SK-N-SH treated with all-trans-retinoic acid at 6 μM for 48 hours (cell line): ENCODE measurements at regions not wholly inside any gene's neighbourhood (a gene's known extent, or its start where the extent isn't known, plus 50 kb on each side); places are given as distances from the start of the nearest gene placed in this dataset.

Experiments
- ATAC-seq: fragments of 200-7000 bp; cut with Tn5 transposase; 3 replicates; pipeline ENCODE4 v1.9.1; 2020; ENCODE audit warnings: mild to moderate bottlenecking, moderate library complexity
- BACH2 ChIP-seq: fragments of 250-450 bp; sonication (Bioruptor Pico); IDR thresholded peaks from 2 replicates; pipeline ENCODE4 v1.9.0; 2021; ENCODE audit warnings: mild to moderate bottlenecking, borderline replicate concordance
- CREB5 ChIP-seq: fragments of 250-450 bp; sonication (Bioruptor Pico); IDR thresholded peaks from 2 replicates; pipeline ENCODE4 v1.5.1; 2020; ENCODE audit warnings: low read depth, mild to moderate bottlenecking, moderate library complexity
- ESRRG ChIP-seq: fragments of 250-450 bp; sonication (Bioruptor Pico); IDR thresholded peaks from 2 replicates; pipeline ENCODE4 v1.6.1; 2021; ENCODE audit warnings: mild to moderate bottlenecking
- GLIS3 ChIP-seq: fragments of 250-450 bp; sonication (Bioruptor Pico); IDR thresholded peaks from 2 replicates; pipeline ENCODE4 v1.5.0; 2020; ENCODE audit warnings: mild to moderate bottlenecking, moderate library complexity
- ISL1 ChIP-seq: fragments of 250-450 bp; sonication (Bioruptor Pico); IDR thresholded peaks from 2 replicates; pipeline ENCODE4 v2.1.2; 2022; ENCODE audit warnings: mild to moderate bottlenecking, moderate library complexity
- PATZ1 ChIP-seq: fragments of 250-450 bp; sonication (Bioruptor Pico); IDR thresholded peaks from 2 replicates; pipeline ENCODE4 v1.8.0; 2020; ENCODE audit warnings: mild to moderate bottlenecking, moderate library complexity, borderline replicate concordance
- POU6F1 ChIP-seq: fragments of 250-450 bp; sonication (Bioruptor Pico); IDR thresholded peaks from 2 replicates; pipeline ENCODE4 v1.8.0; 2021; ENCODE audit warnings: low read depth, mild to moderate bottlenecking, moderate library complexity, borderline replicate concordance
- RARB ChIP-seq: fragments of 250-450 bp; sonication (Bioruptor Pico); IDR thresholded peaks from 2 replicates; pipeline ENCODE4 v1.8.0; 2021; ENCODE audit warnings: mild to moderate bottlenecking, moderate library complexity
- SNAI2 ChIP-seq: fragments of 250-450 bp; sonication (Bioruptor Pico); IDR thresholded peaks from 2 replicates; pipeline ENCODE4 v1.5.0; 2020; ENCODE audit warnings: mild to moderate bottlenecking, moderate library complexity
- TCF4 ChIP-seq: fragments of 250-450 bp; sonication (Bioruptor Pico); IDR thresholded peaks from 2 replicates; pipeline ENCODE4 v1.8.0; 2021; ENCODE audit warnings: mild to moderate bottlenecking, moderate library complexity, borderline replicate concordance
- TSHZ2 ChIP-seq: fragments of 250-450 bp; sonication (Bioruptor Pico); IDR thresholded peaks from 2 replicates; pipeline ENCODE4 v1.5.0; 2020; ENCODE audit warnings: mild to moderate bottlenecking, moderate library complexity
- ZC3H10 ChIP-seq: fragments of 250-450 bp; sonication (Bioruptor Pico); IDR thresholded peaks from 2 replicates; pipeline ENCODE4 v1.5.1; 2021; ENCODE audit warnings: mild to moderate bottlenecking, moderate library complexity
- ZFP3 ChIP-seq: fragments of 250-450 bp; sonication (Bioruptor Pico); IDR thresholded peaks from 2 replicates; pipeline ENCODE4 v1.5.0; 2020; ENCODE audit warnings: mild to moderate bottlenecking, moderate library complexity
- ZFP30 ChIP-seq: fragments of 450-650 bp; formaldehyde crosslinking; IDR thresholded peaks from 2 replicates; pipeline ENCODE4 v1.5.0; 2022; ENCODE audit warnings: mild to moderate bottlenecking, moderate library complexity
- ZNF565 ChIP-seq: fragments of 450-650 bp; formaldehyde crosslinking; conservative IDR thresholded peaks from 2 replicates; pipeline ENCODE4 v1.5.0; 2020; ENCODE audit warnings: low read depth, mild to moderate bottlenecking, moderate library complexity
- ZNF70 ChIP-seq: fragments of 450-650 bp; formaldehyde crosslinking; IDR thresholded peaks from 2 replicates; pipeline ENCODE4 v1.5.0; 2020; ENCODE audit warnings: mild to moderate bottlenecking, moderate library complexity
- ZNF8 ChIP-seq: fragments of 450-650 bp; formaldehyde crosslinking; IDR thresholded peaks from 2 replicates; pipeline ENCODE4 v1.5.0; 2020; ENCODE audit warnings: mild to moderate bottlenecking, moderate library complexity

DNA sequence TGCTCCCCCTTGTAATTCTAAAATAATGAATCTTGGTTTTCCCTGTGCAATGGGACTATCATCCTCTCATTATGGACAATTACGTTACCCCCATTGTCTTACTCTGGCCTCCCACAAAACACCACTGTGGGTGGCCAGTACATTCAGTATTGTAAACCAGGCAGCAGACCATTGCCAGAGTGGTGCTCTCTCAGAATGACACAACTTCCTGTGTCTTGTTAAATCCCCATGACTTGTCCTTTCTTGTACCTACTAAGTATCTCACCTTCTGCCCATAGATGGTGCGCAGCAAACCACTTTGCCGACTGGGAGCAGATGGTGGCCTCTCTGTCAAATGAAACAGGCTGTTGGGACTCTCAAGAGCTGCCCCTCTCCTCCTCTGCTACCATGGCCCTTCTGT is 287.1 kb upstream of the RAG2 start:
- ATAC-seq = no peak

DNA sequence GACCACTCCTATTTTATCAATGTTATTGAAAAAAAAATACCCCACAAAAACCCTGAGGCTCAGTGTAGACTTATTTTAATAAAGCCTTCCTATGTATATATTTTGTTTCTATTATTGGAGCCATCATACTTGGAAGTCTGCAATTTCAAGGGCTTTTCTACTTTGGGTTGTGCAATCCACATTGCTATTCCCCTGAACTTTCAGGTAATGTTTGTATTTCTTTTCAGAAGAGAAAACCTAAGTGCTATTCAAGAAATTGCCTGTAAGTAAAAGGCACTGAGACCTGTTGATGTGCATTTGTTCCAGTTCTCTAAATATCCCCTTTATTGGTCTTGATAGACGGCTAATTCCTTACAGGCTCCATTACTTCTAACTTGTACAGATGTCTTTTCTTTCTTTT is 280.7 kb upstream of the RAG2 start:
- no peak for ATAC-seq
- TF ChIP-seq RARB (CRISPR knock-in tag) (no peak), TSHZ2 (CRISPR knock-in tag) (no peak), ZC3H10 (CRISPR knock-in tag) (no peak), SNAI2 (no peak), ZNF70 (CRISPR knock-in tag) (no peak), PATZ1 (no peak), ESRRG (CRISPR knock-in tag) (no peak), ZFP3 (no peak), ZFP30 (CRISPR knock-in tag) (no peak), POU6F1 (no peak), TCF4 (CRISPR knock-in tag) (no peak), ISL1 (CRISPR knock-in tag) (no peak)

More for the DNA sequence above, 287.1 kb upstream of the RAG2 start:
- TF ChIP-seq ZNF565 = no peak
- TF ChIP-seq ZFP30 (CRISPR knock-in tag) = no peak
- no peak for TF ChIP-seq ZNF8 (CRISPR knock-in tag)
- TF ChIP-seq TSHZ2 (CRISPR knock-in tag) = no peak
- no peak for TF ChIP-seq PATZ1
- TF ChIP-seq ISL1 (CRISPR knock-in tag) = no peak
- no peak for TF ChIP-seq CREB5
- no peak for TF ChIP-seq ZFP3
- no peak for TF ChIP-seq GLIS3 (CRISPR knock-in tag)
- no peak for TF ChIP-seq BACH2 (CRISPR knock-in tag)
- TF ChIP-seq POU6F1 = no peak
- TF ChIP-seq RARB (CRISPR knock-in tag) = no peak
- TF ChIP-seq, all 23 proteins: peak for 0
